ENCODE measurements at regions not wholly inside any gene's neighbourhood (a gene's known extent, or its start where the extent isn't known, plus 50 kb on each side); places are given as distances from the start of the nearest gene placed in this dataset.
"Not testable (repeated sequence)": the region's sequence is repeated elsewhere in the genome, so short reads cannot be mapped to it uniquely, and the experiment has no call there.

DNA sequence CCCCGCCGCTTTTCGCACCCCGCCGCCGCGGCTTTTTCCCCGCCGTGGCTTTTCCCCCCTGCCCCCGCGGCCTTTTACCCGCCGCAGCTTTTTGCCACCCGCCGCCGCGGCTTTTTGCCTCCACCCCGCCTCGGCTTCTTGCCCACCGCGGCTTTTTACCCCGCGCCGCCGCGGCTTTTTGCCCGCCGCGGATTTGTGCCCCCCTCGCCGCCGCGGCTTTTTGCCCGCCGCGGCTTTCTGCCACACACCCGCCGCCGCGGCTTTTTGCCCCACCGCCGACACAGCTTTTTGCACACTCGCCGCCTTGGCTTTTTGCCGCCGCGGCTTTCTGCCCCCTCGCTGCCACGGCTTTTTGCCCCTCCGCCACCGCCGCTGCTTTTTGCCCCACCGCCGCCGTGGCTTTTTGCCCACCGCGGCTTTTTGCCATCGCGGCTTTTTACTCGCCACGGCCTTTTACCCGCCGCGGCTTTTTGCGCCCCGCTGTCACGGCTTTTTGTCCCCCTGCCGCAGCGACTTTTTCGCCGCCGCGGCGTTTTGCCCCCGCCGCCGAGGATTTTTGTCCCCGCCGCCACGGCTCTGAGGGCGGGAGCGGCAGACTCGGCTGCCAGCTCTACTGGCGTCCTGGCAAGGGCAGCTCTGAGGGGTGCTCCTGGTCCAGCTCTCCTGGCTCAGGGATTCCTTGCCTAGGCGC lies 473.6 kb downstream of the FAM72C start:
- intact Hi-C loops (cut with DNase I); H3K27ac ChIP-seq; H3K9me3 ChIP-seq; DNase-seq; H3K36me3 ChIP-seq: not testable (repeated sequence)
- Histone ChIP-seq H3K4me1 (peaks cover 0 to 15% (median 0%) of the 10 kb centered on the region in 3 donors), H3K27me3 (peaks cover 0 to 21% (median 0%) of the 10 kb centered on the region in 4 donors), H3K4me3 (peak overlapping the region in 3 of 4 donors; percentile 20 to 59 (median 43))
- 1 to 13% methylated on average over 18 to 39 of the region's 85 CpGs for WGBS, 2 donors

DNA sequence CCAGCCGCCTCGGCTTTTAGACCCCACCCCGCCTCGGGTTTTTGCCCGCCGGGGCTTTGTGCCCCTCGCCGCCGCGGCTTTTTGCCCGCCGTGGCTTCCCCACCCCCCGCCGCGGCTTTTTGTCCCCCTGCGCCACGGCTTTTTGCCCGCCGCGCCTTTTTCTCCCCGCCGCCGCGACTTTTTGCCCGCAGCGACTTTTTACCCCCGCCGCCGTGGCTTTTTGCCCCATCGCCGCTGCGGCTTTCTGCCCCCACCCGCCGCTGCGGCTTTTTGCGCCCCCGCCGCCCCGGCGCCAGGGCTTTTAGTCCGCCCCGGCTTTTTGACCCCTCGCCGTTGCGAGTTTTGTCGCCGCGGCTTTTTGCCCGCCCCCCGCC lies 474.4 kb downstream of the FAM72C start:
- Histone ChIP-seq H3K4me3 (peak overlapping the region in 3 of 4 donors; percentile 3 to 51 (median 43)), H3K27ac (no peak overlapping the region)
- DNase-seq, result no peak

DNA sequence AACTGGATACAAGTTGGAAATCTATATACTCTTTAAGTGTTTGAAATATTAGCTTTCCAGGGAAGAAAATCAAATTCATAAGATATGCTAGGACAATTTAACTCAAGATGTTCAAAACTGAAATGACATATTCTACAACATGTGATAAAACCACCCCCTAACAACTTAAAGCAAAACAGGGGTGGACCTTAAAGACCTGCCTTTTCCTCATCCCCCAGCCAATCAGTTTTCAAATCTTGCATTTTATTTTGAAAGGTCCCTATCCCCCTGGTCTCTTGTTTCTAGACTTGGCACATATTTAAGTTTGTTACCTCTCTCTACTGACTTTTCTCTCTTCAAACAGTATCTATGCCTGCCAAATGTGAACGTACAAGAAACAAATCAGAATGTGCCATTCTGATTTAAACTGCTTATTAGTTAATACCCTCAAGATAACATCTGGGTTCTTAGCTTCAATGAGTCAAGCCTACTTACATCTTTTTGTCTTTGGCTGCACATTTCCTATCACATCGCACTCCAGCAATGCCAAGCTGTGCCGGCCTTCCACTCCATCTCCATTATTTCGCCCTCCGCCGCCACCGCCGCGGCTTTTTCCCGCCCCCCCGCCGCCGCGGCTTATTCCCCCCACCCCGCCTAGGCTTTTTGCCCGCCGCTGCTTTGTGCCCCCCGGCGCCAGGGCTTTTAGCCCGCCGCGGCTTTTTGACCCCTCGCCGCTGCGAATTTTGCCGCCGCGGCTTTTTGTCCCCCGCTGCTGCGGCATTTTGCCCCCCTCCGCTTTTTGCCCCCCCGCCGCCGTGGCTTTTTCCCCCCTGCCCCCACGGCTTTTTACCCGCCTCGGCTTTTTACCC lies 475.0 kb downstream of the FAM72C start:
- Histone ChIP-seq H3K27me3 (peaks cover 0 to 21% (median 0%) of the 10 kb centered on the region in 4 donors), H3K4me3 (peak overlapping the region in 3 of 4 donors; percentile 3 to 51 (median 43)), H3K4me1 (peaks cover 0 to 15% (median 0%) of the 10 kb centered on the region in 3 donors)
- H3K9me3 ChIP-seq; intact Hi-C loops (cut with DNase I); H3K36me3 ChIP-seq; H3K27ac ChIP-seq; DNase-seq: not testable (repeated sequence)
- WGBS, 2 donors, result no CpG with 5 or more reads among the region's 37 CpGs

More for the DNA sequence above, 474.4 kb downstream of the FAM72C start:
- H3K36me3 ChIP-seq, result no peaks in the 10 kb centered on the region
- no peak for TF ChIP-seq POLR2A (IDR thresholded peaks at IDR 0.05)
- TF ChIP-seq, protein P1, sequence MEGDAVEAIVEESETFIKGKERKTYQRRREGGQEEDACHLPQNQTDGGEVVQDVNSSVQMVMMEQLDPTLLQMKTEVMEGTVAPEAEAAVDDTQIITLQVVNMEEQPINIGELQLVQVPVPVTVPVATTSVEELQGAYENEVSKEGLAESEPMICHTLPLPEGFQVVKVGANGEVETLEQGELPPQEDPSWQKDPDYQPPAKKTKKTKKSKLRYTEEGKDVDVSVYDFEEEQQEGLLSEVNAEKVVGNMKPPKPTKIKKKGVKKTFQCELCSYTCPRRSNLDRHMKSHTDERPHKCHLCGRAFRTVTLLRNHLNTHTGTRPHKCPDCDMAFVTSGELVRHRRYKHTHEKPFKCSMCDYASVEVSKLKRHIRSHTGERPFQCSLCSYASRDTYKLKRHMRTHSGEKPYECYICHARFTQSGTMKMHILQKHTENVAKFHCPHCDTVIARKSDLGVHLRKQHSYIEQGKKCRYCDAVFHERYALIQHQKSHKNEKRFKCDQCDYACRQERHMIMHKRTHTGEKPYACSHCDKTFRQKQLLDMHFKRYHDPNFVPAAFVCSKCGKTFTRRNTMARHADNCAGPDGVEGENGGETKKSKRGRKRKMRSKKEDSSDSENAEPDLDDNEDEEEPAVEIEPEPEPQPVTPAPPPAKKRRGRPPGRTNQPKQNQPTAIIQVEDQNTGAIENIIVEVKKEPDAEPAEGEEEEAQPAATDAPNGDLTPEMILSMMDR (IDR thresholded peaks at IDR 0.05), result no peak
- 1 to 44% methylated on average over 16 to 29 of the region's 50 CpGs for WGBS, 2 donors
- intact Hi-C loops (cut with DNase I), result no loop called here
- H3K27me3 ChIP-seq, result peaks cover 0 to 21% (median 0%) of the 10 kb centered on the region in 4 donors
- no peaks in the 10 kb centered on the region for H3K9me3 ChIP-seq
- H3K4me1 ChIP-seq, result peaks cover 0 to 15% (median 0%) of the 10 kb centered on the region in 3 donors

Small RNA genes lying in the stretch of these regions (small RNA-seq; reads per million reads assigned to genes)
- gene AC239800.3 (0 reads per million in 4 donors), gene HIST2H3PS2 (0 reads per million in 4 donors), gene RNU1-114P (0 reads per million in 4 donors), gene RNU1-143P (0 reads per million in 4 donors), gene RNU1-92P (0 reads per million in 4 donors), gene RNVU1-17 (0 to 0.30 (median 0.09) reads per million in 4 donors), gene RNVU1-18 (0 reads per million in 4 donors)
